ENCODE measurements at regions not wholly inside any gene's neighbourhood (a gene's known extent, or its start where the extent isn't known, plus 50 kb on each side); places are given as distances from the start of the nearest gene placed in this dataset.
"Not testable (repeated sequence)": the region's sequence is repeated elsewhere in the genome, so short reads cannot be mapped to it uniquely, and the experiment has no call there.

- no peak for DNase-seq
These were observed 239.5 kb upstream of the FOXP2 start for GRCh38 chr7:114175125-114175524.

GRCh38 chr7:114173170-114173890, 241.3 kb upstream of the FOXP2 start:
- DNase-seq = no peak

DNA sequence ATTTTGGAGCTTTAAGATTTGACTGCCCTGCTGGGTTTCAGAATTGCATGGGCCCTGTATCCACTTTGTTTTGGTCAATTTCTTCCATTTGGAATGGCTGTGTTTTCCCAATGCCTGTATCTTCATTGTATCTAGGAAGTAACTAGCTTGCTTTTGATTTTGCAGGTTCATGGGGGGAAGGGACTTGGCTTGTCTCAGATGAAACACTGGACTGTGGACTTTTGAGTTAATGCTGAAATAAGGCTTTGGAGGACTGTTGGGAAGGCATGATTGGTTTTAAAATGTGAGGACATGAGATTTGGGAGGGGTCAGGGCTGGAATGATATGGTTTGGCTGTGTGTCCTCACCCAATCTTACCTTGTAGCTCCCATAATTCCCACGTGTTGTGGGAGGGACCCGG, 245.2 kb upstream of the FOXP2 start:
- not testable (repeated sequence) for DNase-seq

DNA sequence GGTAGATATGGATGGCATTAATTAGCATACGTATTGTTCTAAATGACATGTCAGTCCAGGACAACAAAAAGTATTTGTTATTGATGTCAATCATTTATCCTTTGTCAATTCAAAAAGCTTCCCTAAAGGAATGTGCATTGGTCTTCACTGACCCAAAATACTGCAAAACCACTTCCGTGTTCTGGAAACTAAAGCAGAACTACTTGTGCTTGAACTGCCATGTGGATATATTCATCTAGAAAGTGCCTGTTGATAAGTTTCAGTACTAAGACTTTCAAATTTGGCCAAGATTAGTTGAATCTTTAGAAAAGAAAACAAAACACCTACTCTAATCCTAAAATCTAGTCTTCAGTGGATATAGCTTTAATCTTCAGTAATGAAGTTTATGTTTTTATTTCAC, 242.1 kb upstream of the PPP1R3A start:
- DNase-seq = no peak

GRCh38 chr7:114158854-114159253, 240.0 kb upstream of the PPP1R3A start:
- no peak for DNase-seq

GRCh38 chr7:114158275-114158674, 239.5 kb upstream of the PPP1R3A start:
- DNase-seq = no peak

DNA sequence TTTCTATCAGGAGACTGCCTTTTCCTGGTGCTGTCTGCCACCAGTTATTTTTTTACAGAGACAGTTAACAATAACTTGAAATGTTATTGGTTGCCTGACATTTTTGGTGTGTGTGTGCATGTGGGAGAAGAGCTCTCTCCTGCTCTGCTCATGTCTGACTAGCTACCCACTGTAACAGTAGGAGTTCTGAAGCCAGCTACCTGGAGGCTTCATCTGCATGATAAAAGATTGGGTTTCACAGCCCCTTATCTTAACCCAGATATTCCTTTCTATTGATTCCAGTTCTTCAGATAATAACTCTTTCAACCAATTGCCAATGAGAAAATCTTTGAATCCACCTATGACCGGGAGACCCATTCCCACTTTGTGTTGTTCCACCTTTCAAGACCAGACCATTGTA, 237.4 kb upstream of the PPP1R3A start:
- DNase-seq = no peak

DNA sequence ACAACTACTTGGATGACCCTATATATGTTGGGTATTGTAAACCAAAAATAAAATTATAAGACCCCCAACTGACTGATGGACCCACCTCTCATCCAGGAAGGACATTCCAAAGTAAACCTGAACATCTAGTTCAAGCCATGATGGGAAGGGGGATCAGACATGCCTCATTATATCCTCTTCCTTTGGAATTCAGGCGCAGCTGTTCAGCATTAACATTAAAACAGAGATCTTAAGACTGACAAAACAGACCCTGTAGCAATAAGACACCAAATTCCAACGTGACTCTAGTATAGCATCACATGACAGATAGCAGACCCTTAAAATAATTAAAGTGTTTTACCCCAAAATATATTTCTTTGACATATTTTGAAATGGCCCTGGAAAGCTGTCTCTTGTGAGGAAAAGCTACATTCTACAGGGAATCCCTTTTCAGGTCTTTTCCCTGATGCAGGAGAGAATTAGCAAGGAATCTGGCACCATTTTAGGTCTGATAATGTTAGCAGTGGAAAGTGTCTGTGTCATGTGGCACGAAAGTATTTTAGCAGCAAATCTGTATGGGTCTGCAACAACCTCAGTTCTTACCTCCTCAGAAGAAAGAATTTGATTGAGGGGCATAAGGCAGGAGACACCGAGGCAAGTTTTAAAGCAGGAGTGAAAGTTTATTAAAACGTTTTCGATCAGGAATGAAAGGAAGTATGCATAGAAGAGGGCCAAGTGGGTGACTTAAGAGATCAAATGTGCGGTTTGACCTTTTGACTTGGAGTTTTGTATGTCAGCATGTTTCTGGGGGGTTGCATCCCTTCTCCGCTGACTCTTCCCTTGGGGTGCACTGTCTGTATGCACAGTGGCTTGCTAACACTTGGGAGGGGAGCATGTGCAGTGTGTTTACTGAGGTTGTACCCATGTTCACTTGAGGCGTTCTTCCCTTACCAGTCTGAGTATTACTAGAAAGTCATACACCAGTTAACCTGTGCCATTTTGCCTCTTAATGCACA, 236.6 kb upstream of the PPP1R3A start:
- no peak for DNase-seq

DNA sequence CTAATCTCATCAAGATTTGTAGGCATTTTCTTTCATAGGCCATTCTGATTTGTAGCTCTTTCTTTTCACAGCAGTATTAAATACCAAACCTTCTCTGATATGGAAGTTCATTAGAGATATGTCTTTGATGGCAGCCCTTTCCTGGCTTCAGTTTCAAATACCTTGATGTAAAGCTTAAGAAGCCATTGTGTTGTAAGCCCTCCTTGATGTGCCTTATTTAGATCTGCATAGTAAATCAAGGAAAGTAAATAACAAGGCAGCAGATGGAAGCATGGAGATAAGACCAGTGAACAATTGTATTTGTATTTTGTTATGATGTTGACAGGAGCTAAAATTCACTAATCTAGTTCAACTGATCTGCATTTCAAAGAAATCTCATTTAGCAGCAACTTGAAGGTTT, 234.9 kb upstream of the PPP1R3A start:
- DNase-seq = no peak

DNA sequence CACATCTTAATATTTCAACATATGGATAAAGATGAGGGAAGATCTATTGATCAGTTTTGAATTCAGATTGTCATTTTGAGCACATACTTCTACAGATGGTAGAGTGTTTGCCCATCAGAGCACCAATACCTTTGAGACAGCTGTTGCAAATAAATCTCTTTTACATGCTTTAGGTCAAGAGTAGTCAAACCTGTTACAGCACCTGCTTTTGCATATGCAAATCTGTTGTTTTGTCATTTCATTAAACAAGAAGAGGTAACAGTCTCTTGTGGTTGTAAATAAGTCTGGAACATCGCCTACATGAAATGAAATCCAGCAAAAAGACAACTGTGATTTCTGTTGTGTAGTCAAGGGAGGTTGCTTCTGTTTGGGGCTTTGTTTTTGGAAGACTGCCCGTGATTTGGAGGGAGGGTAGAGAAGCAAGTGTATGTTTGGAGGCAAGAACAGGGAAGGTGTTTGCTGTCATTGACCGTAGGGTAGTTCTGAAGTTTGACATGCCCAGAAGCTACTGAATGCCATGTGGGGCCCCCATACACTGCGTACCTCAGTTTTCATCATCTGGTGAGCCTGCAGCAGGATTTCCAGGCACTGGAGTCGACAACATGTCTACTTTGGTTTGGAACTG, 233.6 kb upstream of the PPP1R3A start:
- no peak for DNase-seq

GRCh38 chr7:114151777-114152176, 233.0 kb upstream of the PPP1R3A start:
- no peak for DNase-seq

- no peak for DNase-seq
These were observed 231.9 kb upstream of the PPP1R3A start for GRCh38 chr7:114150689-114151088.

- DNase-seq = no peak
These were observed 230.0 kb upstream of the PPP1R3A start for GRCh38 chr7:114148779-114149178.

DNA sequence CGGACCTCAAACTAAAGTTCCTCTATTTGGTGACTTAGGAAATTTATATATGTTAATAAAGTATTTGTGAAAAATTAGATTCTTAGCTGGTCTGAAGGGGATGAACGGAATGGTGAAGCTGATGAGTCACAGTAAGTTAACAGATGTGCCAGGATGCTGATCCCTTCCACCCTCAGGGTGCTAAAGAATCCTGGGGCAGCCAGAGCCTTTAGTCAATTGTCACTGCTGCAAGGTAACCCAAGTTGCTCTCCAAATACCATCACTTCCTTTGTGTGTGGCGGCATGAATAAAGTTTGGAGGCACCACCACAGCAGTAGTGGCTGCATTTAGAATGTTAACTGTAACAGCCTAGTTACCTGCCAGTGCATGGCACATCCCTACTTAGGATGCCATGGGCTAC, 222.6 kb upstream of the PPP1R3A start:
- no peak for DNase-seq

DNA sequence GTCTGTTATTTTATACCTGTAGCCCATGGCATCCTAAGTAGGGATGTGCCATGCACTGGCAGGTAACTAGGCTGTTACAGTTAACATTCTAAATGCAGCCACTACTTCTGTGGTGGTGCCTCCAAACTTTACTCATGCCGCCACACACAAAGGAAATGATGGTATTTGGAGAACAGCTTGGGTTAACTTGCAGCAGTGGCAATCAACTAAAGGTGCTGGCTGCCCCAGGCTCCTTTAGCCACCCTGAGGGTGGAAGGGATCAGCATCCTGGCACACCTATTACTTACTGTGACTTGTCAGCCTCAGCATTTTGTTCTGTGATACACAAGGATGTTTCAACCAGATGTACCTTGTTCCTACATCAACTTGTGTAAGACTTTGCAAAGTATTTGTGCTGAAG, 221.8 kb upstream of the PPP1R3A start:
- DNase-seq = no peak

DNA sequence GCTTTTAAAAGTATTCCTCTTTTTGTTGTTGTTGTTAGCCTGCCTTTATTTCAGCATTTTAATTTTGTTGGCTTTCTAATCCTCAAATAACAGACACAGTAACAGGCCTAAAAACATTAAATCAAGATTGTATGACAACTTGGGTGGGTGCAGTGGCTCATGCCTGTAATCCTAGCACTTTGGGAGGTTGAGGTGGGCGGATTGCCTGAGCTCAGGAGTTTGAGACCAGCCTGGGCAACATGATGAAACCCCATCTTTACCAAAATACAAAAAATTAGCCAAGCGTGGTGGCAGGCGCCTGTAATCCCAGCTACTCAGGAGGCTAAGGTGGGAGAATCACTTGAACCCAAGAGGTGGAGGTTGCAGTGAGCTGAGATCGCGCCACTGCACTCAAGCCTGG, 220.9 kb upstream of the PPP1R3A start:
- DNase-seq = not testable (repeated sequence)

GRCh38 chr7:114138587-114138986, 219.8 kb upstream of the PPP1R3A start:
- DNase-seq = no peak

DNA sequence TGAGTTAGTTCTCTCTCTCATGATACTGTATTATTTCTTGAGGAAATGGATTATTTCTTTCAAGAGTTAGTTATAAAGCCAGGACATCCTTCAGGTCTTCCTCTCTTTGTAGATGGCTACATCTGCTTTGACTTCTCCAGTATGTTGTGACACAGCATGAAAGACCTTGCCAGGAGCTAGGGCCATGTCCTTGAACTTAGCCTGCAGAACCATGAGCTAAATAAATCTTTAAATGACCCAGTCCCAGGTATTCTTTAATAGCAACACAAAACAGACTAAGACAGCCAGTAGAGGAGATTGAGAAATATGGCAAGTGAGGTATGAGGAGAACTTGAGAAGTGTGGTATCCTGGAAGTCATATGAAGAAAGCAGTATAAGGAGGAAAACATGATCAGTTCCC, 214.9 kb upstream of the PPP1R3A start:
- no peak for DNase-seq

- DNase-seq = no peak
These were observed 212.1 kb upstream of the PPP1R3A start for GRCh38 chr7:114130866-114131265.

GRCh38 chr7:114128880-114129279, 210.1 kb upstream of the PPP1R3A start:
- DNase-seq = no peak

- no peak for DNase-seq
These were observed 207.3 kb upstream of the PPP1R3A start for GRCh38 chr7:114126095-114126494.

DNA sequence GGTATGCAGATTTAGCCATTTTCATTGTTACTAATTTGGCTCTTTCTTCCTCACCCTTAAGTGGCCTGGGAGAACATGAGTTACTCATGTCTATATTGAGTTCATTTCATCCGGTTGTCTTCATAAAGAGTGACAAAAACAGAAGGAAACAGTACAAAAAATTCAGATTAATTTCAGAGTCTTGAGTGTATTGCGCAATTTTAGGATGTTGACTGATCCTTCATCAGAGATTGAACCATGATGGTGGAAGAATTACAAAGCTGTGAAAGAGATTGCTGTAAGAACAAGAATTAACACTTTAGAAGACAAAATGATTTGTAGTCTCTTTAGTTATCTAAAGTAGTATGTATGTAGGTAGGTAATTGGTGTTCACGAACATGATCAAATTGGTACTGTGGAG, 194.0 kb upstream of the PPP1R3A start:
- no peak for DNase-seq

- DNase-seq = no peak
These were observed 191.9 kb upstream of the PPP1R3A start for GRCh38 chr7:114110666-114111065.

DNA sequence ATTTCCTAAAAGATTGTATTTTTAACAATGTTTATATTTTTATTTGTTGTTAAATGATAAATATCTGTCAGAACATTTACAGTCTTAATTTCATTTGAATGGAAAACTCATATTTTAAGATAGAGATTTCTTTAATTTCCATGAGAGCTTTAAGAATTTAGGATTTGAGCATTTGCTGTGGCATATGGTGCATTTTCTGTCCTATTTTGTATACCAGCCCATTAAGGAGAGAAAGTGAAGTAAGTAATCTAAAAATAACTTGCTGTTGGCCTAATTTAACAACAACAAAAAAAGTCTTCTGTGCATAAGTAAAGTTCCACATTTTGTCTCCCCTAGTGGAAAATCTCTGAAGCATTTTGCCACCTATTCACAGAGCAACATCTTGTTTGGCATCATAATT, 190.9 kb upstream of the PPP1R3A start:
- no peak for DNase-seq
